ENCODE measurements at regions not wholly inside any gene's neighbourhood (a gene's known extent, or its start where the extent isn't known, plus 50 kb on each side); places are given as distances from the start of the nearest gene placed in this dataset.

DNA sequence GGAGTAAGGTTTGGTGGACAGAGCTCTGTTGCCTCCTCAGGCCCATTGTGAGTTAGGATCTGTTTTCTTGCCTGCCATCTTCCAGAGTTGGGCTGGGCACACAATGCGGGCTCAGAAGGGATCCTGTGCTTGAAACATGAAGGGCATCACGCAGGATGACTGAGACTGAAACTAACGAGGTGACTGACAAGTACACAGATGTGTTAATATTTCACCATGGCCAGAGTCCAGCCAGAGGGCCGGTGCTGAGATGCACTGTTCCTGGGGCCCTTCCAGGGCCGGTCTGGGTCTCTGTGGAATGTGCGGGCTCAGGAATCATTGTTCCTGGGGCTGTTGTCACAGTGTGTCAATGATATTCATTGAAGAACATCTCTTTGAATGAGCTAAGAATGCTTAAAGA is 163.7 kb downstream of the URI1 start:
- Histone ChIP-seq H3K9me2 (replicated peaks; ENCODE audit: insufficient read depth) (no peaks in the 10 kb centered on the region), H3K9me3 (ENCODE audit: low read depth) (no peaks in the 10 kb centered on the region), H3K4me3 (no peak overlapping the region), H2AFZ (no peak overlapping the region), H3K36me3 (replicated peaks; ENCODE audit: insufficient read depth, low read depth) (no peaks in the 10 kb centered on the region), H3K27me3 (no peaks in the 10 kb centered on the region), H3K27ac (no peak overlapping the region), H3K4me1 (ENCODE audit: insufficient read depth) (no peaks in the 10 kb centered on the region), H3K4me2 (no peak overlapping the region), H4K20me1 (ENCODE audit: insufficient read depth, poor library complexity, severe bottlenecking) (no peaks in the 10 kb centered on the region), H3K79me2 (no peaks in the 10 kb centered on the region)
- DNase-seq (ENCODE audit: low spot score) = no peak
- WGBS (ENCODE audit: low lambda C conversion rate, missing lambda C conversion rate) = 84% methylated on average over 6 of the region's 6 CpGs
- TF ChIP-seq EZH2 (IDR thresholded peaks at IDR 0.05; ENCODE audit: borderline replicate concordance) (no peak), EZH2phosphoT487 (IDR thresholded peaks at IDR 0.05; ENCODE audit: low read depth, severe bottlenecking, unreplicated experiment) (no peak)
- TF ChIP-seq, protein P1, sequence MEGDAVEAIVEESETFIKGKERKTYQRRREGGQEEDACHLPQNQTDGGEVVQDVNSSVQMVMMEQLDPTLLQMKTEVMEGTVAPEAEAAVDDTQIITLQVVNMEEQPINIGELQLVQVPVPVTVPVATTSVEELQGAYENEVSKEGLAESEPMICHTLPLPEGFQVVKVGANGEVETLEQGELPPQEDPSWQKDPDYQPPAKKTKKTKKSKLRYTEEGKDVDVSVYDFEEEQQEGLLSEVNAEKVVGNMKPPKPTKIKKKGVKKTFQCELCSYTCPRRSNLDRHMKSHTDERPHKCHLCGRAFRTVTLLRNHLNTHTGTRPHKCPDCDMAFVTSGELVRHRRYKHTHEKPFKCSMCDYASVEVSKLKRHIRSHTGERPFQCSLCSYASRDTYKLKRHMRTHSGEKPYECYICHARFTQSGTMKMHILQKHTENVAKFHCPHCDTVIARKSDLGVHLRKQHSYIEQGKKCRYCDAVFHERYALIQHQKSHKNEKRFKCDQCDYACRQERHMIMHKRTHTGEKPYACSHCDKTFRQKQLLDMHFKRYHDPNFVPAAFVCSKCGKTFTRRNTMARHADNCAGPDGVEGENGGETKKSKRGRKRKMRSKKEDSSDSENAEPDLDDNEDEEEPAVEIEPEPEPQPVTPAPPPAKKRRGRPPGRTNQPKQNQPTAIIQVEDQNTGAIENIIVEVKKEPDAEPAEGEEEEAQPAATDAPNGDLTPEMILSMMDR (IDR thresholded peaks at IDR 0.05; ENCODE audit: poor library complexity) = no peak

GRCh38 chr19:30106417-30107095 is 164.5 kb downstream of the URI1 start:
- 90% methylated on average over 11 of the region's 11 CpGs for WGBS (ENCODE audit: low lambda C conversion rate, missing lambda C conversion rate)

GRCh38 chr19:30107251-30107650 is 165.2 kb downstream of the URI1 start:
- DNase-seq (ENCODE audit: low spot score) = no peak
- H3K27me3 ChIP-seq = no peaks in the 10 kb centered on the region
- TF ChIP-seq, protein P1 (IDR thresholded peaks at IDR 0.05; ENCODE audit: poor library complexity) = no peak
- TF ChIP-seq EZH2 (IDR thresholded peaks at IDR 0.05; ENCODE audit: borderline replicate concordance) = no peak
- no peaks in the 10 kb centered on the region for H3K9me2 ChIP-seq (replicated peaks; ENCODE audit: insufficient read depth)
- no peaks in the 10 kb centered on the region for H4K20me1 ChIP-seq (ENCODE audit: insufficient read depth, poor library complexity, severe bottlenecking)
- no peaks in the 10 kb centered on the region for H3K9me3 ChIP-seq (ENCODE audit: low read depth)
- H3K36me3 ChIP-seq (replicated peaks; ENCODE audit: insufficient read depth, low read depth) = no peaks in the 10 kb centered on the region
- H3K4me3 ChIP-seq = no peak overlapping the region
- H3K4me2 ChIP-seq = no peak overlapping the region
- 86% methylated on average over 9 of the region's 12 CpGs for WGBS (ENCODE audit: low lambda C conversion rate, missing lambda C conversion rate)
- no peaks in the 10 kb centered on the region for H3K79me2 ChIP-seq
- H3K27ac ChIP-seq = no peak overlapping the region
- peaks cover 4% of the 10 kb centered on the region for H3K4me1 ChIP-seq (ENCODE audit: insufficient read depth)
- H2AFZ ChIP-seq = no peak overlapping the region

More at GRCh38 chr19:30106417-30107095, 164.5 kb downstream of the URI1 start:
- H3K36me3 ChIP-seq (replicated peaks; ENCODE audit: insufficient read depth, low read depth) = no peaks in the 10 kb centered on the region
- H3K27me3 ChIP-seq = no peaks in the 10 kb centered on the region
- no peak overlapping the region for H2AFZ ChIP-seq
- no peaks in the 10 kb centered on the region for H3K9me2 ChIP-seq (replicated peaks; ENCODE audit: insufficient read depth)
- H3K9me3 ChIP-seq (ENCODE audit: low read depth) = no peaks in the 10 kb centered on the region
- no peak for TF ChIP-seq EZH2phosphoT487 (IDR thresholded peaks at IDR 0.05; ENCODE audit: low read depth, severe bottlenecking, unreplicated experiment)
- no peak for TF ChIP-seq EZH2 (IDR thresholded peaks at IDR 0.05; ENCODE audit: borderline replicate concordance)
- TF ChIP-seq, protein P1 (IDR thresholded peaks at IDR 0.05; ENCODE audit: poor library complexity) = no peak
- peaks cover 2% of the 10 kb centered on the region for H3K4me1 ChIP-seq (ENCODE audit: insufficient read depth)
- H3K27ac ChIP-seq = no peak overlapping the region
- no peak overlapping the region for H3K4me2 ChIP-seq
- no peaks in the 10 kb centered on the region for H4K20me1 ChIP-seq (ENCODE audit: insufficient read depth, poor library complexity, severe bottlenecking)
- H3K4me3 ChIP-seq = no peak overlapping the region
- H3K79me2 ChIP-seq = no peaks in the 10 kb centered on the region
- no peak for DNase-seq (ENCODE audit: low spot score)
